Gastroesophageal sphincter (tissue), 3 donors: ENCODE measurements at regions not wholly inside any gene's neighbourhood (a gene's known extent, or its start where the extent isn't known, plus 50 kb on each side); places are given as distances from the start of the nearest gene placed in this dataset.

Source experiments
- EP300 ChIP-seq: sonication (generic); formaldehyde crosslinking; IDR thresholded peaks from one replicate; pipeline ENCODE4 v1.6.1; 2017; ENCODE audit warnings: antibody characterized with exemption, mild to moderate bottlenecking
- POLR2AphosphoS5 ChIP-seq: sonication (generic); formaldehyde crosslinking; IDR thresholded peaks from one replicate; pipeline ENCODE4 v1.6.1; 2017; ENCODE audit warnings: antibody characterized with exemption
- TF ChIP-seq, protein P1 (sequence below), 4 experiments: fragments of 200-600 bp in 2 of 4; fragments of 450-650 bp in 2 of 4; sonication (generic) in 1 of 4; IDR thresholded peaks; one replicate each; pipeline ENCODE4 v1.5.1; 2017 to 2019; ENCODE audit warnings: antibody characterized with exemption in 4 of 4, mild to moderate bottlenecking in 2 of 4, moderate library complexity in 2 of 4

DNA sequence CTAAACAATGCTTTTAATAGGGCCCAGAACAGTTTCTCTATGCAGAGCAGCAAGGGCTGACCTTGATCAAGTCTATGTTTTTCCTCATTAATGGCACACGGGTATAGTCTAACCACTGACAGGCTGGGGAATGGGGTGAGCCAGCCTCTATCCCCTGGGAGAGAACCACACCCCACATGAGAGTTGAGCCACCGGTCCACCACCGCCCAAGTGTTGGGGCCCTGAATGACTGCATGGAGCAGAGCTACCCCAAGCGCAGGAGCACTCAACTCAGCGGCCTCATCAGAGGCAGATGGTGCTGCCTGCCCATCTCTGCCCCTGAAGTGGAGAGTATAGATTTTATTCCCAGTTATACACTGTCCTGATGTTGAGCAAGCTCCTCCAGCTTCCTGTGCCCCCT lies 247.9 kb upstream of the IRX1 start:
- no peak for TF ChIP-seq POLR2AphosphoS5
- TF ChIP-seq EP300, result no peak
- TF ChIP-seq, protein P1, sequence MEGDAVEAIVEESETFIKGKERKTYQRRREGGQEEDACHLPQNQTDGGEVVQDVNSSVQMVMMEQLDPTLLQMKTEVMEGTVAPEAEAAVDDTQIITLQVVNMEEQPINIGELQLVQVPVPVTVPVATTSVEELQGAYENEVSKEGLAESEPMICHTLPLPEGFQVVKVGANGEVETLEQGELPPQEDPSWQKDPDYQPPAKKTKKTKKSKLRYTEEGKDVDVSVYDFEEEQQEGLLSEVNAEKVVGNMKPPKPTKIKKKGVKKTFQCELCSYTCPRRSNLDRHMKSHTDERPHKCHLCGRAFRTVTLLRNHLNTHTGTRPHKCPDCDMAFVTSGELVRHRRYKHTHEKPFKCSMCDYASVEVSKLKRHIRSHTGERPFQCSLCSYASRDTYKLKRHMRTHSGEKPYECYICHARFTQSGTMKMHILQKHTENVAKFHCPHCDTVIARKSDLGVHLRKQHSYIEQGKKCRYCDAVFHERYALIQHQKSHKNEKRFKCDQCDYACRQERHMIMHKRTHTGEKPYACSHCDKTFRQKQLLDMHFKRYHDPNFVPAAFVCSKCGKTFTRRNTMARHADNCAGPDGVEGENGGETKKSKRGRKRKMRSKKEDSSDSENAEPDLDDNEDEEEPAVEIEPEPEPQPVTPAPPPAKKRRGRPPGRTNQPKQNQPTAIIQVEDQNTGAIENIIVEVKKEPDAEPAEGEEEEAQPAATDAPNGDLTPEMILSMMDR (IDR thresholded peaks at IDR 0.05), result no peak
